GM12878 (cell line): ENCODE measurements at regions not wholly inside any gene's neighbourhood (a gene's known extent, or its start where the extent isn't known, plus 50 kb on each side); places are given as distances from the start of the nearest gene placed in this dataset.

Experiments used
- ATAC-seq: fragments of 200-7000 bp; cut with Tn5 transposase; 3 replicates; pipeline ENCODE4 v1.9.1; 2020; ENCODE audit warnings: mild to moderate bottlenecking, moderate library complexity
- BruUV-seq: library from RNA; stranded (reverse); fragments of 400-500 nt; replicated peaks from 2 replicates; lab custom pipeline; 2021; lab: Mats Ljungman, UMichigan
- CTCF ChIA-PET: fragments of 300-600 bp; sonication (Branson Sonifier 250); formaldehyde crosslinking; extraction: SDS; loops from one replicate; lab custom pipeline; 2021; ENCODE audit warnings: inconsistent platforms; lab: Yijun Ruan, JAX
- POLR2A ChIA-PET: fragments of 350-600 bp; formaldehyde crosslinking; extraction: SDS; loops from one replicate; lab custom pipeline; 2021; ENCODE audit warnings: inconsistent platforms; lab: Charles Lee
- RAD21 ChIA-PET: fragments of 300-600 bp; sonication (Branson Sonifier 250); formaldehyde crosslinking; loops from one replicate; lab custom pipeline; 2023; ENCODE audit warnings: antibody characterized with exemption; ENCODE audit not compliant: unreplicated experiment; lab: Charles Lee
- SMC1A ChIA-PET: fragments of 300-600 bp; sonication (Branson Sonifier 250); formaldehyde crosslinking; loops from one replicate; lab custom pipeline; 2023; ENCODE audit not compliant: unreplicated experiment, uncharacterized antibody; lab: Charles Lee
- DNase-seq: peaks from one replicate; pipeline ENCODE4 v3.0.0-alpha.2; 2011; ENCODE audit warnings: low read depth, low spot score
- FAIRE-seq: peaks from 3 replicates; lab custom pipeline; 2011; peaks lifted over from hg19 to GRCh38; lab: Jason Lieb, UNC
- H2AFZ ChIP-seq: 2 replicates; pipeline ENCODE4 v1.6.0; 2011; ENCODE audit warnings: low read depth, low read length, control low read depth; ENCODE audit not compliant: control insufficient read depth
- H3K27ac ChIP-seq: 2 replicates; pipeline ENCODE4 v1.5.1; 2011; ENCODE audit warnings: control low read depth; ENCODE audit not compliant: control insufficient read depth, insufficient read depth
- H3K27me3 ChIP-seq, 2 experiments: replicated peaks in 1 of 2; 2 replicates each; pipeline versions ENCODE4 v1.6.0 to v1.6.1; 2011; ENCODE audit warnings: low read length in 1 of 2; ENCODE audit not compliant: control insufficient read depth in 2 of 2, insufficient read depth in 2 of 2
- H3K36me3 ChIP-seq, 2 experiments: 2 replicates each; pipeline ENCODE4 v1.5.1; 2011; ENCODE audit warnings: low read length in 1 of 2; ENCODE audit not compliant: control insufficient read depth in 2 of 2, insufficient read depth in 2 of 2
- H3K4me1 ChIP-seq: 2 replicates; pipeline ENCODE4 v1.6.1; 2011; ENCODE audit warnings: mild to moderate bottlenecking, low read length, moderate library complexity, mixed read lengths; ENCODE audit not compliant: control insufficient read depth, insufficient read depth
- H3K4me2 ChIP-seq: 2 replicates; pipeline ENCODE4 v1.6.0; 2011; ENCODE audit warnings: control low read depth; ENCODE audit not compliant: control insufficient read depth, insufficient read depth
- H3K4me3 ChIP-seq: fragments of 200-600 bp; sonication (generic); 2 replicates; pipeline ENCODE4 v1.5.1; 2016
- H3K79me2 ChIP-seq: 2 replicates; pipeline ENCODE4 v1.6.0; 2011; ENCODE audit warnings: low read length; ENCODE audit not compliant: control insufficient read depth, insufficient read depth
- H3K9ac ChIP-seq: 2 replicates; pipeline ENCODE4 v1.8.0; 2011; ENCODE audit warnings: low read length, control low read depth, mixed read lengths; ENCODE audit not compliant: control insufficient read depth, insufficient read depth
- H3K9me3 ChIP-seq: replicated peaks from 3 replicates; pipeline ENCODE4 v1.5.1; 2011; ENCODE audit warnings: mild to moderate bottlenecking, low read length; ENCODE audit not compliant: control insufficient read depth, insufficient read depth
- H4K20me1 ChIP-seq: 2 replicates; pipeline ENCODE4 v1.6.0; 2011; ENCODE audit not compliant: control insufficient read depth, insufficient read depth
- GABPA ChIP-seq: IDR thresholded peaks from 2 replicates; pipeline ENCODE4 v1.6.1; 2014; ENCODE audit warnings: antibody characterized with exemption, low read depth, mild to moderate bottlenecking, inconsistent platforms
- RB1 ChIP-seq: fragments of 450-650 bp; formaldehyde crosslinking; IDR thresholded peaks from 2 replicates; pipeline ENCODE4 v1.6.1; 2017; ENCODE audit warnings: mild to moderate bottlenecking, borderline replicate concordance
- RELA ChIP-seq: fragments of 450-650 bp; IDR thresholded peaks from 2 replicates; pipeline ENCODE4 v1.8.0; 2014; ENCODE audit warnings: borderline replicate concordance; ENCODE audit not compliant: partially characterized antibody
- WGBS: methylation state at CpG from one replicate; pipeline ENCODE4 v1.1.6; 2016; ENCODE audit warnings: low lambda C conversion rate; ENCODE audit not compliant: insufficient replicate concordance, insufficient coverage; ENCODE audit errors: missing lambda C conversion rate; 5-methylcytosine and 5-hydroxymethylcytosine counted together
- in situ Hi-C: fragments of 300-500 bp; cut with MboI; formaldehyde crosslinking; loops from 9 replicates; pipeline ENCODE4 v1.14.3; 2018; ENCODE audit warnings: mixed read lengths
- intact Hi-C: fragments of 100-400 bp; cut with micrococcal nuclease; formaldehyde crosslinking; loops from one replicate; pipeline ENCODE4 v1.14.2; 2022; ENCODE audit not compliant: unreplicated experiment
- TF ChIP-seq, protein P1 (sequence below): fragments of 450-650 bp; IDR thresholded peaks from 2 replicates; pipeline ENCODE4 v1.6.1; 2014; ENCODE audit warnings: mild to moderate bottlenecking
- TF ChIP-seq, protein P2 (sequence below): fragments of 450-650 bp; IDR thresholded peaks from 2 replicates; pipeline ENCODE4 v1.6.1; 2016; ENCODE audit warnings: mild to moderate bottlenecking, moderate library complexity, borderline replicate concordance

GRCh38 chr12:84741692-84742091 lies 170.9 kb downstream of the SLC6A15 start:
- SMC1A ChIA-PET, result no interaction called here
- H3K4me1 ChIP-seq, result no peaks in the 10 kb centered on the region
- FAIRE-seq (no peak), ATAC-seq (no peak), DNase-seq (no peak)
- H3K4me3 ChIP-seq, result no peak overlapping the region
- no peak overlapping the region for H3K27ac ChIP-seq
- H3K9me3 ChIP-seq, result no peaks in the 10 kb centered on the region
- no peaks in the 10 kb centered on the region for H4K20me1 ChIP-seq
- BruUV-seq, result no TSS peak
- H3K4me2 ChIP-seq, result no peak overlapping the region
- TF ChIP-seq, protein P1, sequence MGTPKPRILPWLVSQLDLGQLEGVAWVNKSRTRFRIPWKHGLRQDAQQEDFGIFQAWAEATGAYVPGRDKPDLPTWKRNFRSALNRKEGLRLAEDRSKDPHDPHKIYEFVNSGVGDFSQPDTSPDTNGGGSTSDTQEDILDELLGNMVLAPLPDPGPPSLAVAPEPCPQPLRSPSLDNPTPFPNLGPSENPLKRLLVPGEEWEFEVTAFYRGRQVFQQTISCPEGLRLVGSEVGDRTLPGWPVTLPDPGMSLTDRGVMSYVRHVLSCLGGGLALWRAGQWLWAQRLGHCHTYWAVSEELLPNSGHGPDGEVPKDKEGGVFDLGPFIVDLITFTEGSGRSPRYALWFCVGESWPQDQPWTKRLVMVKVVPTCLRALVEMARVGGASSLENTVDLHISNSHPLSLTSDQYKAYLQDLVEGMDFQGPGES, result no peak
- TF ChIP-seq RB1, result no peak
- no peak for TF ChIP-seq GABPA
- no peak for TF ChIP-seq RELA
- TF ChIP-seq, protein P2, sequence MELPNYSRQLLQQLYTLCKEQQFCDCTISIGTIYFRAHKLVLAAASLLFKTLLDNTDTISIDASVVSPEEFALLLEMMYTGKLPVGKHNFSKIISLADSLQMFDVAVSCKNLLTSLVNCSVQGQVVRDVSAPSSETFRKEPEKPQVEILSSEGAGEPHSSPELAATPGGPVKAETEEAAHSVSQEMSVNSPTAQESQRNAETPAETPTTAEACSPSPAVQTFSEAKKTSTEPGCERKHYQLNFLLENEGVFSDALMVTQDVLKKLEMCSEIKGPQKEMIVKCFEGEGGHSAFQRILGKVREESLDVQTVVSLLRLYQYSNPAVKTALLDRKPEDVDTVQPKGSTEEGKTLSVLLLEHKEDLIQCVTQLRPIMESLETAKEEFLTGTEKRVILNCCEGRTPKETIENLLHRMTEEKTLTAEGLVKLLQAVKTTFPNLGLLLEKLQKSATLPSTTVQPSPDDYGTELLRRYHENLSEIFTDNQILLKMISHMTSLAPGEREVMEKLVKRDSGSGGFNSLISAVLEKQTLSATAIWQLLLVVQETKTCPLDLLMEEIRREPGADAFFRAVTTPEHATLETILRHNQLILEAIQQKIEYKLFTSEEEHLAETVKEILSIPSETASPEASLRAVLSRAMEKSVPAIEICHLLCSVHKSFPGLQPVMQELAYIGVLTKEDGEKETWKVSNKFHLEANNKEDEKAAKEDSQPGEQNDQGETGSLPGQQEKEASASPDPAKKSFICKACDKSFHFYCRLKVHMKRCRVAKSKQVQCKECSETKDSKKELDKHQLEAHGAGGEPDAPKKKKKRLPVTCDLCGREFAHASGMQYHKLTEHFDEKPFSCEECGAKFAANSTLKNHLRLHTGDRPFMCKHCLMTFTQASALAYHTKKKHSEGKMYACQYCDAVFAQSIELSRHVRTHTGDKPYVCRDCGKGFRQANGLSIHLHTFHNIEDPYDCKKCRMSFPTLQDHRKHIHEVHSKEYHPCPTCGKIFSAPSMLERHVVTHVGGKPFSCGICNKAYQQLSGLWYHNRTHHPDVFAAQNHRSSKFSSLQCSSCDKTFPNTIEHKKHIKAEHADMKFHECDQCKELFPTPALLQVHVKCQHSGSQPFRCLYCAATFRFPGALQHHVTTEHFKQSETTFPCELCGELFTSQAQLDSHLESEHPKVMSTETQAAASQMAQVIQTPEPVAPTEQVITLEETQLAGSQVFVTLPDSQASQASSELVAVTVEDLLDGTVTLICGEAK, result no peak
- in situ Hi-C loops, result no loop called here
- H3K9ac ChIP-seq, result no peak overlapping the region
- CTCF ChIA-PET, result no interaction called here
- RAD21 ChIA-PET, result no interaction called here
- 69% methylated on average over 3 of the region's 3 CpGs for WGBS
- POLR2A ChIA-PET, result no interaction called here
- H3K79me2 ChIP-seq, result no peaks in the 10 kb centered on the region
- intact Hi-C loops, result no loop called here
- H2AFZ ChIP-seq, result no peak overlapping the region
- H3K36me3 ChIP-seq, result no peaks in the 10 kb centered on the region
- no peaks in the 10 kb centered on the region for H3K27me3 ChIP-seq
